CD4-positive, CD25-positive, alpha-beta regulatory T cell (primary cell): ENCODE measurements at regions not wholly inside any gene's neighbourhood (a gene's known extent, or its start where the extent isn't known, plus 50 kb on each side); places are given as distances from the start of the nearest gene placed in this dataset.

Experiments used
- ATAC-seq, 2 donors: fragments of 150-1000 bp; cut with Tn5 transposase; one replicate each; pipeline ENCODE4 v1.10.0; 2021; ENCODE audit warnings: low read depth in 2 of 2, moderate number of reproducible peaks in 2 of 2, moderate library complexity in 1 of 2
- DNase-seq, 3 donors: peaks; one replicate each; pipeline versions ENCODE4 v3.0.0 to v3.0.0-alpha.2; 2012 to 2022; ENCODE audit warnings: mixed read lengths in 1 of 3
- H3K27ac ChIP-seq: one replicate; pipeline ENCODE4 v1.7.0; 2013; ENCODE audit warnings: mild to moderate bottlenecking, low read length; ENCODE audit not compliant: insufficient read depth, poor library complexity, severe bottlenecking
- H3K27me3 ChIP-seq: one replicate; pipeline ENCODE4 v1.7.0; 2013; ENCODE audit warnings: low read length; ENCODE audit not compliant: control insufficient read depth, insufficient read depth
- H3K36me3 ChIP-seq: one replicate; pipeline ENCODE4 v1.7.0; 2013; ENCODE audit warnings: mild to moderate bottlenecking, low read length, moderate library complexity; ENCODE audit not compliant: control insufficient read depth, insufficient read depth
- H3K4me1 ChIP-seq: 2 replicates; pipeline ENCODE4 v1.7.0; 2013; ENCODE audit warnings: mild to moderate bottlenecking, low read length; ENCODE audit not compliant: insufficient read depth, control insufficient read depth, poor library complexity, severe bottlenecking
- H3K4me3 ChIP-seq: one replicate; pipeline ENCODE4 v1.7.0; 2013; ENCODE audit warnings: low read depth, mild to moderate bottlenecking, low read length, moderate library complexity
- H3K9me3 ChIP-seq, 2 experiments: 1 replicate in 1 of 2; 2 replicates in 1 of 2; pipeline ENCODE4 v1.7.0; 2013; ENCODE audit warnings: low read length in 2 of 2, mild to moderate bottlenecking in 1 of 2, moderate library complexity in 1 of 2; ENCODE audit not compliant: control insufficient read depth in 2 of 2
- H3K27ac Mint-ChIP-seq, 3 donors: one replicate each; pipeline ENCODE4 v1.8.0; 2020 to 2022; ENCODE audit warnings: mild to moderate bottlenecking in 3 of 3, mixed read lengths in 3 of 3, moderate library complexity in 2 of 3
- H3K27me3 Mint-ChIP-seq: one replicate; pipeline ENCODE4 v1.8.0; 2022; ENCODE audit warnings: mild to moderate bottlenecking, mixed read lengths
- H3K36me3 Mint-ChIP-seq: one replicate; pipeline ENCODE4 v1.8.0; 2020; ENCODE audit warnings: mixed read lengths
- H3K4me1 Mint-ChIP-seq, 4 donors: one replicate each; pipeline ENCODE4 v1.8.0; 2020 to 2022; ENCODE audit warnings: mixed read lengths in 4 of 4, mild to moderate bottlenecking in 1 of 4
- H3K4me3 Mint-ChIP-seq, 4 donors: one replicate each; pipeline ENCODE4 v1.8.0; 2020 to 2022; ENCODE audit warnings: mild to moderate bottlenecking in 4 of 4, mixed read lengths in 4 of 4, moderate library complexity in 3 of 4
- H3K9me3 Mint-ChIP-seq, 7 donors: one replicate each; pipeline ENCODE4 v1.8.0; 2020 to 2022; ENCODE audit warnings: mixed read lengths in 7 of 7, mild to moderate bottlenecking in 3 of 7, moderate library complexity in 2 of 7

DNA sequence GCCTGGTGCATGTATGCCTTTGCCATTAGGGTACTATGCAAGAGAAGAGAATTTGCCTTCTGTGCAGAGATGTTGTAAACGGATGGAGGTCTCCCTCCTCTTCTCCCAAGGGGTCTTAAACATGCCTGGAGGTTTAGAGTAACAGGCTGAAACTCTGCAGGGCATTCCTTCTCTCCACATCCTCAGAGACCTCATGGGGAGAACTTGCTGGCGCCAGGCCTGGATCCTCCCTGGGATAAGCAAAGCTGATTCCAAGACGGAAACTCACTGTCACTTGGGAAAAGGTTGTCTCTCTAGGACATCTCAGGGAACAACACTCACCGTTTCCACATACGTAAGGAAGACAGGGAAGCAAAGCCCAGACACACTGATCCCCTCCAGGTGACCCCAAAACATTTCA lies 76.9 kb upstream of the GPM6B start:
- Mint-ChIP-seq H3K27me3 (no peaks in the 10 kb centered on the region), H3K27ac (no peak overlapping the region), H3K9me3 (no peaks in the 10 kb centered on the region), H3K4me1 (no peaks in the 10 kb centered on the region), H3K36me3 (no peaks in the 10 kb centered on the region), H3K4me3 (no peak overlapping the region)
- H3K27me3 ChIP-seq, result peaks cover 4% of the 10 kb centered on the region
- no peaks in the 10 kb centered on the region for H3K36me3 ChIP-seq
- H3K27ac ChIP-seq, result no peak overlapping the region
- H3K9me3 ChIP-seq, result no peaks in the 10 kb centered on the region
- no peak for DNase-seq
- H3K4me1 ChIP-seq, result no peaks in the 10 kb centered on the region
- ATAC-seq, result no peak
- no peak overlapping the region for H3K4me3 ChIP-seq

- Histone ChIP-seq H3K27ac (no peak overlapping the region), H3K4me3 (no peak overlapping the region), H3K4me1 (no peaks in the 10 kb centered on the region), H3K27me3 (peaks cover 4% of the 10 kb centered on the region), H3K36me3 (no peaks in the 10 kb centered on the region), H3K9me3 (no peaks in the 10 kb centered on the region)
- Mint-ChIP-seq H3K27ac (no peak overlapping the region), H3K4me1 (no peaks in the 10 kb centered on the region), H3K36me3 (no peaks in the 10 kb centered on the region), H3K4me3 (no peak overlapping the region), H3K27me3 (no peaks in the 10 kb centered on the region), H3K9me3 (no peaks in the 10 kb centered on the region)
- DNase-seq (no peak), ATAC-seq (no peak)
These were observed 76.0 kb upstream of the GPM6B start for GRCh38 chrX:13892856-13893255.

GRCh38 chrX:13891377-13892140 lies 74.7 kb upstream of the GPM6B start:
- Histone ChIP-seq H3K4me1 (no peaks in the 10 kb centered on the region), H3K4me3 (no peak overlapping the region), H3K27ac (no peak overlapping the region), H3K27me3 (peaks cover 4% of the 10 kb centered on the region), H3K9me3 (no peaks in the 10 kb centered on the region), H3K36me3 (no peaks in the 10 kb centered on the region)
- Mint-ChIP-seq H3K4me3 (no peak overlapping the region), H3K9me3 (no peaks in the 10 kb centered on the region), H3K27me3 (no peaks in the 10 kb centered on the region), H3K36me3 (no peaks in the 10 kb centered on the region), H3K27ac (no peak overlapping the region), H3K4me1 (no peaks in the 10 kb centered on the region)
- no peak for ATAC-seq
- DNase-seq, result no peak

GRCh38 chrX:13890806-13891205 lies 73.9 kb upstream of the GPM6B start:
- Mint-ChIP-seq H3K9me3 (no peaks in the 10 kb centered on the region), H3K27me3 (no peaks in the 10 kb centered on the region), H3K4me1 (no peaks in the 10 kb centered on the region), H3K4me3 (no peak overlapping the region), H3K36me3 (no peaks in the 10 kb centered on the region), H3K27ac (no peak overlapping the region)
- H3K27me3 ChIP-seq, result peaks cover 4% of the 10 kb centered on the region
- H3K4me1 ChIP-seq, result no peaks in the 10 kb centered on the region
- no peaks in the 10 kb centered on the region for H3K9me3 ChIP-seq
- DNase-seq (no peak), ATAC-seq (no peak)
- H3K4me3 ChIP-seq, result no peak overlapping the region
- no peaks in the 10 kb centered on the region for H3K36me3 ChIP-seq
- no peak overlapping the region for H3K27ac ChIP-seq

GRCh38 chrX:13888284-13888683 lies 71.4 kb upstream of the GPM6B start:
- Mint-ChIP-seq H3K27ac (no peak overlapping the region), H3K4me3 (no peak overlapping the region), H3K36me3 (no peaks in the 10 kb centered on the region), H3K27me3 (no peaks in the 10 kb centered on the region), H3K9me3 (no peaks in the 10 kb centered on the region), H3K4me1 (no peaks in the 10 kb centered on the region)
- DNase-seq (no peak), ATAC-seq (no peak)
- Histone ChIP-seq H3K4me1 (no peaks in the 10 kb centered on the region), H3K36me3 (no peaks in the 10 kb centered on the region), H3K27ac (no peak overlapping the region), H3K9me3 (no peaks in the 10 kb centered on the region), H3K27me3 (no peaks in the 10 kb centered on the region), H3K4me3 (no peak overlapping the region)

- Mint-ChIP-seq H3K9me3 (no peaks in the 10 kb centered on the region), H3K4me3 (no peak overlapping the region), H3K27me3 (no peaks in the 10 kb centered on the region), H3K4me1 (no peaks in the 10 kb centered on the region), H3K27ac (no peak overlapping the region), H3K36me3 (no peaks in the 10 kb centered on the region)
- no peaks in the 10 kb centered on the region for H3K9me3 ChIP-seq
- no peaks in the 10 kb centered on the region for H3K36me3 ChIP-seq
- H3K4me1 ChIP-seq, result no peaks in the 10 kb centered on the region
- no peak for DNase-seq
- no peak overlapping the region for H3K27ac ChIP-seq
- no peaks in the 10 kb centered on the region for H3K27me3 ChIP-seq
- H3K4me3 ChIP-seq, result no peak overlapping the region
- no peak for ATAC-seq
These were observed 68.7 kb upstream of the GPM6B start for GRCh38 chrX:13885591-13885990.

GRCh38 chrX:13876652-13877051 lies 59.8 kb upstream of the GPM6B start:
- no peaks in the 10 kb centered on the region for H3K4me1 Mint-ChIP-seq
- Histone ChIP-seq H3K36me3 (no peaks in the 10 kb centered on the region), H3K27ac (no peak overlapping the region), H3K9me3 (no peaks in the 10 kb centered on the region), H3K4me1 (no peaks in the 10 kb centered on the region), H3K27me3 (no peaks in the 10 kb centered on the region), H3K4me3 (no peak overlapping the region)
- no peaks in the 10 kb centered on the region for H3K27me3 Mint-ChIP-seq
- no peaks in the 10 kb centered on the region for H3K36me3 Mint-ChIP-seq
- no peak overlapping the region for H3K27ac Mint-ChIP-seq
- no peak for ATAC-seq
- no peak for DNase-seq
- no peak overlapping the region for H3K4me3 Mint-ChIP-seq
- no peaks in the 10 kb centered on the region for H3K9me3 Mint-ChIP-seq

GRCh38 chrX:13875572-13875971 lies 58.7 kb upstream of the GPM6B start:
- H3K9me3 Mint-ChIP-seq, result no peaks in the 10 kb centered on the region
- no peak overlapping the region for H3K4me3 Mint-ChIP-seq
- H3K27ac Mint-ChIP-seq, result no peak overlapping the region
- H3K4me1 Mint-ChIP-seq, result no peaks in the 10 kb centered on the region
- no peaks in the 10 kb centered on the region for H3K36me3 Mint-ChIP-seq
- Histone ChIP-seq H3K4me1 (no peaks in the 10 kb centered on the region), H3K27me3 (no peaks in the 10 kb centered on the region), H3K27ac (no peak overlapping the region), H3K9me3 (no peaks in the 10 kb centered on the region), H3K4me3 (no peak overlapping the region), H3K36me3 (no peaks in the 10 kb centered on the region)
- no peak for ATAC-seq
- no peaks in the 10 kb centered on the region for H3K27me3 Mint-ChIP-seq
- no peak for DNase-seq
